ENCODE measurements at regions not wholly inside any gene's neighbourhood (a gene's known extent, or its start where the extent isn't known, plus 50 kb on each side); places are given as distances from the start of the nearest gene placed in this dataset.

- no peak for DNase-seq (ENCODE audit: low read depth)
Measured at GRCh38 chr12:69062621-69063237, 129.8 kb upstream of the CPM start.

DNA sequence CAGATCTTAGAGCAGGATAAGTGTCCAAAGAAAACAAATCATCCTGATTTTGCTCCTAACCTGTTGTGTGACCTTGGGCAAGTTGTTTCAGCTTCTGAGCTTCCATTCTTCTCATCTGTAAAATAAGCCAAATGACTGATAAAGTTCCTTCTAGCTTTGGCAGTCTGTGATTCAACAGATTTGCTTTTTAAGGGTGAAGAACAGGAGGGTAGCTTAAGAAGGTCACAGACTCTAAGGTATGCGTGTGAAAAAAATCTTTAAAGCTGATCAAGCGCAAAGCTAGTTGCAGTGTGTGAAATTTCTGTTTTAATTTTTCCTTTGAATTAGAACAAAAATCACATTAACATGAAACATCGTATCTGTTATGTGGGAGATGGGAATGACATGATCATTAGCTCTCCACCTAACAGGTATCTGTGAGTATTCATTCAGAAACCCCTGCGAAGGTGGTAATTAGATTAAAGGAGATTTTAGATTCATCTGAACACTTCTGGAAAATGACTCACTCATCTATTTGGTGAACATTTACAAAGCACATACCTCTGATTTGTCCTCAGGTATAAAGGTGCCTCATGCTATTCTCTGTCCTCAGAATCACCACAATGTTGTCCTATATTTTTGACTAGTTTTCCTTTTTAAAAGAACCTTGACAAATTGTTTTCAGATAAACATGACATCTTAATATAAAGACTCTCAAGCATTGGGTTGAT, 131.9 kb upstream of the CPM start:
- no peak for DNase-seq (ENCODE audit: low read depth)

- no peak for DNase-seq (ENCODE audit: low read depth)
Measured at GRCh38 chr12:69065775-69066174, 132.8 kb upstream of the CPM start.

- no peak for DNase-seq (ENCODE audit: low read depth)
Measured at GRCh38 chr12:69066492-69067373, 133.8 kb upstream of the CPM start.

GRCh38 chr12:69067713-69068112, 134.7 kb upstream of the CPM start:
- no peak for DNase-seq (ENCODE audit: low read depth)

DNA sequence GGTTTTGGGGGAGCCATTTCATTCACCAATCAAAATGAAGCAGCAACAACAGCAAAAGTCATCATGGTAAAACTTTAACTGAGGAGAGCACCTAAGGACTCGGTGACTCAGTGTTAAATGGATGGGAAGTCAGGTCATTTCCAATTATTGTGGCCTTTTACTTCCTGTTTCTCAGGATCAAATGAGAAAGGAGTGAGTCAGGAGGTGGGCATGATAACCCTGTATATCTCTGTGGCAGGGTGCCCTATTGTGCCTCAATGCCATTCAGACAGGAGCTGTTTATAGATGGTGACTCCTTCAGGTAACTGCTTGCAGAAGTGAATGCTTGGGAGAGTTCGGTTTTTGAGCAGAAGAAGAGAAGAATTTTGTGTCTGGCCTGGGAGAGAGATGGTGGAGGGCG, 135.5 kb upstream of the CPM start:
- no peak for DNase-seq (ENCODE audit: low read depth)

DNA sequence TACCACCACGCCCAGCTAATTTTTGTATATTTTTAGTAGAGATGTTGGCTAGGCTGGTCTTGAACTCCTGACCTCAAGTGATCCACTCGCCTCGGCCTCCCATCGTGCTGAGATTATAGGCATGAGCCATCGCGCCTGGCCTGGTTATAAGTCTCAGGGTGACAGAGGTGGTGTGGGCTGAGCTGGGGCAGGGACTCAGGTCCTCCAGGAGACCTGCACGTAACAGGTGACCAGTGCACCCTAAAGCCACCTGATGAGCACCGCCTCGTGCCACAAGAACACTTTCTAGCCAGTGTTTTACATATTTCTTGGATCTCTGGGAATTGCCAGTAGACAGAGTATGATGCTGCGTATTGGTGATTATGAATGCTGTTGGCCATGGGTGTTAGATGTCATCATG, 136.5 kb upstream of the CPM start:
- DNase-seq (ENCODE audit: low read depth) = no peak

GRCh38 chr12:69070319-69071090, 137.5 kb upstream of the CPM start:
- DNase-seq (ENCODE audit: low read depth) = no peak

DNA sequence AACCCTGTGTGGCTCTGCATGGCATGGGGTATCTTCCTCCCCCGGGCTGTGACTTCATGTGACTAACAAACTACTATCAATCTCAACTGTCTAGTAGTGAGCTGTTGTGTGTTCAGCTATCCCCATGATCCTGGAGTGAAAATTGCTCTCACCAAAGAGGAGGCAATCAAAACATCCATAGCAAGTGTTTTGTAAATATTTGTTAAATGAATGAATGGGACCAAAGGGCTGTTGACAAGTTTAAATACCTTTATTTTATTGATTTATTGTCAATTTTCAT, 138.1 kb upstream of the CPM start:
- no peak for DNase-seq (ENCODE audit: low read depth)

DNA sequence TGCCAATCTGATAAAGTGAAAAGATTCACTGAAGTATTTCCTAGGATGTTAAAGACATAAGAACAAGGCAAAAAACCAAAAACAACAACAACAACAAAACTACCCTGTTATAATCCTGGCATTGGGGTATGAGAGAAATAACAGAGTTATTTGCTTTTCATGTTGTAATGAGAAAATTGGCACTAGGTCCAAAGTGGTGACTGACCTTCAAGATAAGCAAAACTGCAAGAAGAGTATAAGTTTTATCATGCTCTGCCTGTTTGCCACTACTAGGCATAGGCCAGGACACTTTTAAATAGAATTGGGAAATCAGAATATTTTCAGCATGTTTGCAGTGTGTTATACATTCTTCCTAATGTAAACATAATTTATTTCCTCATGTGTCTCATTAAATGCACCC, 140.1 kb upstream of the CPM start:
- DNase-seq (ENCODE audit: low read depth) = no peak

GRCh38 chr12:69074556-69075349, 141.8 kb upstream of the CPM start:
- DNase-seq (ENCODE audit: low read depth) = no peak

DNA sequence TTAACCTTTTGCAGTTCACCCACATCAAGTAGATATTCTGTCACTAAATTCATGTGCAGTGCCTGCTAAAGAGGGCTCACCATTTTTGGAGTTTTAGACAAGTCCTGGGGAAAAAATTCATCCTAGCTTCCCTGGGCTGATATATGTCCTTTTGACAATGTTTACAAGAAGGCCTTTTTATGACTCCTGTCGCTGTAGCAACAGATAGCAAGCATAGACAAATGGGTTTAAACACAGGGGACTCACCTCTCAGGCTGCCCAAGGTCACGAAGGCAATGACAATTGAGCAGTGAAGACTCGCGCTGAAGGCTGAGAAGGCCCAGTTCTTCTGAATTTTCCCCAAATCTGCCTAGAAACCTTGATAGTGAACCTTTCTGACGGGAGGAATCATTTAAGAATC, 150.7 kb upstream of the CPM start:
- no peak for DNase-seq (ENCODE audit: low read depth)

DNA sequence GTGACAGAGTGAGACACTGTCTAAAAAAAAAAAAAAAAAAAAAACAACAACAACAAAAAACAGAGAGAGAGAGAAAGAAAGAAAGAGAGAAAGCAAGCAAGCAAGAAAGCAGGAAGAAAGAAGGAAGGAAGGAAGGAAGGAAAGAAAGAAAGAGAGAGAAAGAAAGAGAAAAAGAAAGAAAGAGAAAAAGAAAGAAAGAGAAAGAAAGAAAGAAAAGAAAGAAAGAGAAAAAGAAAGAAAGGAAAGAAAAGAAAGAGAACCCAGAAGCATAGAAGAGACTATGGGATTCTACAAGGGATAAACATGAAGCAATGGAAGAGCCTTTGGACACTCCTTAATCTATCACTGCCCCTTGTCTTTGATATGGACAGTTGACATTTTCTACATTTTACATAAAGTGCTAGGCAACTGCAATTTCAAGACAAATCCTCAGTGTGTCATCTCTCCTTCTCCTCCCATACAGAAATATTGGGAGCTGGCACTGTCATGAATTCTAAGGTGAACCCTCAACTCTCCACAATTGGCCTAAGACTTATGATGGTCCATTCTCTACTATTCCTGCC, 151.9 kb upstream of the CPM start:
- DNase-seq (ENCODE audit: low read depth) = no peak

- DNase-seq (ENCODE audit: low read depth) = no peak
Measured at GRCh38 chr12:69085852-69086251, 152.9 kb upstream of the CPM start.

- no peak for DNase-seq (ENCODE audit: low read depth)
Measured at GRCh38 chr12:69087986-69088385, 151.4 kb upstream of the CPSF6 start.

DNA sequence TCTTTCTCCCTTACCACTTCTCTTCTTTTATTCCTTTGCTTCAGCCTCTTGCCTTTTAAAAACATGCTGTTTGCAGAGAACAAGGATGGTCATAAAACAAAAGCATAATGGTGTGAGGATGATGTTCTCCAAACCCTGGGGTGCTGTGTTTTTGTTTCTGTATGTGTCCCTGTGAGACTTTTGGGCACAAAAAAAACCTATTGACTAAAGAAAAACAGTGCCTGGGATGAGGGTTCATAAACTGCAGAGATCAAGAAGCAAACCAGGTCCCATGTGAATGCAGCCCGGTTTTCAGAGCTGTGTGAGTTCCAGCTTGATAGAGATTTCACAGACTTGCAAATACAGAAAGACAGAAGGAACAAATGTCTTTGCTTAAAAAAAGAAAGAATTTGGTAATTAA, 148.6 kb upstream of the CPSF6 start:
- no peak for DNase-seq (ENCODE audit: low read depth)

DNA sequence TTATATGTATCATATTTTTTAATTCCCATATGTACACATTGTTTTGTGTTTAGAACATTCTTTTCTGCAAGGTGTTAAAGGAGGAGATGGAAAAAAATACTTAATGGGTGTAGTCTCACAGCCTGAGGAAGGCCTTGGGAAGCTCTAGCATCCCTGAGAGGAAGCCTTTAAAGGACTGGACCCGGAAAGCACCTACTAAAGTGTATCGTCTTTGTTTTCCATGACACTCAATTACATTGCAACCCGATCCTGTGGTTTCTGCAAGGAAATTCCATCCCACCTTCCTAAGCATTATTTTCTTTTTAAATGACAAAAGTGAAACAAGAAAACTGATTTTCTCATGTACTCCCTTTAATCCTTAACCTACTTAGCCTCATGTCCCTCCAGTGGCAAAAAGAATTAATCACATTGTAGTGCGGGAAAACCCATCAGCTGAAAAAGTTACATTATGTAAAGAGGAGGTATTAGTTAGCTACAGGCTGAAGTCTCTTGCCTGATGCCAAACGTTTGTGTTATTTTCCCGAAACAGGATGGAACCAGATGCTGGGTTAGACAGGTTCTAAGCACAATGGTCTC, 147.8 kb upstream of the CPSF6 start:
- DNase-seq (ENCODE audit: low read depth) = no peak

DNA sequence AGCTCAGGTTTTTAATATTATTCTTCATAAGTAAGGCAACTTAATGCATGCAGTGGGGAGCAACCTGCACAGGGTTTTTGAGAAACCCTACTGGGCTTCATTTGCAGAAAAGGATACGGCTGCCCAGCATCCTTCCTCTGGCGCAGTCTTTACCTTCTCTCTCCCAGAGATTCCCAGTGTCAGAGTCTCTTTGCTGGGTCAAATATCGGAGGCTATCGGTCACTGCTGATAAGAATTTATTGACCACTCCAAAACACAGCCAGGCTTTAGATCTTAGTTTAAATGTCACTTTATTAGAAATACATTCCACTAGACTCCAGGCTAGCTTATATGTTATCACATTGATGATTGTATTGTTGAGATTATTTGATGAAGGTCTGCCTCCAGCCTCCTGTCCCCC, 147.2 kb upstream of the CPSF6 start:
- no peak for DNase-seq (ENCODE audit: low read depth)

- DNase-seq (ENCODE audit: low read depth) = no peak
Measured at GRCh38 chr12:69094606-69095216, 144.7 kb upstream of the CPSF6 start.

DNA sequence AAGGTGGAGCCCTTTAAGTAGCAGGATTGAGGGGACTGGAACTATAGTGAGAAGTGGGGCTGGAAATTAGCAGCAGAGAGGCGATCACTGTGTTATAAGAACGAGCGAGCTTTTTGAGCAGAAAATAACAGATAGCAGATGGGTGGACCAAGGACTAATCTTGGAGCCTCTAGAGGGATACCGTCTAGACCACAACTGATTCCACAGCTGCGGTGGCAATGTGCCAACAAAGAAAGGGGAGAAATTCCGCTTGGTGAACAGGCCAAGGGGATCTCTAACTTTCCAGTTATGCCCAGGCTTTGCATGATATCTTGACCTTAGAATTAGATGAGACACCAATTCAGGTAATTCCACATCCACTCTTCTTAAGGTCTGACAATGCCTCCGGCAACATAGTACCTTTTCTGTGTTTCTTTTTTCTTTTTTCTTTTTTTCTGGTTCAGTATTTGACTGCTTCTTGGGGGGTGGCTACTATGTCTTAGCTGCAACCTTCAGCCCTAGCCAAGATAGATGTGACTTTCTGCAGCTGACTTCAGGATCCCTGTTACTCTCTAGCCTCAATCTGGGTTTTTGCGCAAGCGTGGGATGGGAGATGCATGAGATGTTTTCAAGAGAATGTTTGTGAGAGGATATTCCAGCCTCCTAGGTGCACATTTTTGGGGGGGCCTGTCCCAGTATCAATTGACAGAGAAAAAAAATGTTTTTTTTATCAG, 143.4 kb upstream of the CPSF6 start:
- no peak for DNase-seq (ENCODE audit: low read depth)
